Endothelial cell of umbilical vein (primary cell): ENCODE measurements at regions not wholly inside any gene's neighbourhood (a gene's known extent, or its start where the extent isn't known, plus 50 kb on each side); places are given as distances from the start of the nearest gene placed in this dataset.
A peak's percentile ranks its signal among the peaks of the same experiment; 100 is the strongest.

Experiments used
- BruUV-seq: library from RNA; stranded (reverse); fragments of 400-500 nt; replicated peaks from 2 replicates; lab custom pipeline; 2021; lab: Mats Ljungman, UMichigan
- CTCF ChIA-PET: fragments of 300-600, 350-600 bp; sonication (Branson Sonifier 250); formaldehyde crosslinking; loops from one replicate; lab custom pipeline; 2021; ENCODE audit warnings: antibody characterized with exemption, inconsistent platforms; lab: Charles Lee
- POLR2A ChIA-PET: fragments of 300-600, 350-600 bp; sonication (Branson Sonifier 250); formaldehyde crosslinking; loops from one replicate; lab custom pipeline; 2021; ENCODE audit warnings: antibody characterized with exemption, inconsistent platforms; lab: Charles Lee
- DNase-seq: peaks from one replicate; pipeline ENCODE4 v3.0.0-alpha.2; 2011; ENCODE audit warnings: low read depth, low spot score
- FAIRE-seq: peaks from 2 replicates; lab custom pipeline; 2011; peaks lifted over from hg19 to GRCh38; lab: Jason Lieb, UNC
- H2AFZ ChIP-seq: 2 replicates; pipeline ENCODE4 v1.6.0; 2012; ENCODE audit warnings: low read depth, low read length, control low read depth, inconsistent platforms
- H3K27ac ChIP-seq: 2 replicates; pipeline ENCODE4 v1.5.1; 2011; ENCODE audit warnings: low read depth, mild to moderate bottlenecking, control low read depth, low read length, moderate library complexity; ENCODE audit not compliant: insufficient read depth
- H3K27me3 ChIP-seq, 2 experiments: 2 replicates each; pipeline versions ENCODE4 v1.6.0 to v1.6.1; 2011; ENCODE audit warnings: low read length in 2 of 2, mixed read lengths in 1 of 2; ENCODE audit not compliant: control insufficient read depth in 2 of 2, insufficient read depth in 2 of 2
- H3K36me3 ChIP-seq, 2 experiments: 2 replicates in 1 of 2; 3 replicates in 1 of 2; pipeline ENCODE4 v1.5.1; 2011; ENCODE audit warnings: low read length in 2 of 2, mild to moderate bottlenecking in 1 of 2, moderate library complexity in 1 of 2; ENCODE audit not compliant: control insufficient read depth in 2 of 2, insufficient read depth in 2 of 2; ENCODE audit errors: extremely low read depth in 1 of 2
- H3K4me1 ChIP-seq: 3 replicates; pipeline ENCODE4 v1.5.1; 2011; ENCODE audit warnings: mild to moderate bottlenecking, low read length; ENCODE audit not compliant: control insufficient read depth, insufficient read depth; ENCODE audit errors: extremely low read depth
- H3K4me2 ChIP-seq: 2 replicates; pipeline ENCODE4 v1.6.1; 2011; ENCODE audit warnings: low read length, control low read depth, mixed read lengths; ENCODE audit not compliant: insufficient read depth
- H3K4me3 ChIP-seq, 3 experiments: fragments of 200-600 bp in 1 of 3; sonication (generic), shearing (Covaris generic) in 1 of 3; replicated peaks in 1 of 3; 2 replicates each; pipeline ENCODE4 v1.5.1; 2011 to 2016; ENCODE audit warnings: control low read depth in 3 of 3, low read length in 3 of 3, mild to moderate bottlenecking in 2 of 3, inconsistent platforms in 1 of 3, low read depth in 1 of 3, moderate library complexity in 1 of 3; ENCODE audit not compliant: insufficient read depth in 1 of 3
- H3K79me2 ChIP-seq: 2 replicates; pipeline ENCODE4 v1.6.0; 2012; ENCODE audit warnings: low read length, inconsistent platforms; ENCODE audit not compliant: control insufficient read depth, insufficient read depth
- H3K9ac ChIP-seq: replicated peaks from 2 replicates; pipeline ENCODE3; 2011; ENCODE audit warnings: low read length, control low read depth; ENCODE audit not compliant: insufficient read depth; ENCODE audit errors: extremely low read depth
- H3K9me1 ChIP-seq: replicated peaks from 3 replicates; pipeline ENCODE4 v1.6.0; 2011; ENCODE audit warnings: mild to moderate bottlenecking, low read length; ENCODE audit not compliant: control insufficient read depth, insufficient read depth; ENCODE audit errors: extremely low read depth
- H3K9me3 ChIP-seq: replicated peaks from 2 replicates; pipeline ENCODE4 v1.5.1; 2012; ENCODE audit warnings: low read length, inconsistent platforms; ENCODE audit not compliant: control insufficient read depth, insufficient read depth
- H4K20me1 ChIP-seq: replicated peaks from 2 replicates; pipeline ENCODE3; 2011; ENCODE audit warnings: mild to moderate bottlenecking, low read length; ENCODE audit not compliant: control insufficient read depth, insufficient read depth; ENCODE audit errors: extremely low read depth
- CTCF ChIP-seq, 2 donors: IDR thresholded peaks; 1 replicate in 1 of 2; 2 replicates in 1 of 2; pipeline ENCODE4 v1.5.1; 2011; ENCODE audit warnings: low read length in 2 of 2, mild to moderate bottlenecking in 2 of 2, moderate library complexity in 2 of 2, control low read depth in 1 of 2, inconsistent platforms in 1 of 2, low read depth in 1 of 2; ENCODE audit not compliant: insufficient read depth in 1 of 2; ENCODE audit errors: extremely low read depth in 1 of 2
- FOS ChIP-seq: IDR thresholded peaks from 2 replicates; pipeline ENCODE4 v1.6.1; 2011; ENCODE audit warnings: mild to moderate bottlenecking, low read length, moderate library complexity, borderline replicate concordance; ENCODE audit not compliant: insufficient read depth
- GATA2 ChIP-seq: IDR thresholded peaks from 2 replicates; pipeline ENCODE4 v1.7.0; 2011; ENCODE audit warnings: low read depth, mild to moderate bottlenecking, moderate library complexity, mixed read lengths, low read length; ENCODE audit not compliant: insufficient read length, insufficient read depth
- JUN ChIP-seq: IDR thresholded peaks from 2 replicates; pipeline ENCODE4 v1.6.1; 2011; ENCODE audit warnings: borderline replicate concordance, low read depth; ENCODE audit not compliant: insufficient read length, insufficient read depth
- MAX ChIP-seq: IDR thresholded peaks from 2 replicates; pipeline ENCODE4 v1.6.1; 2011; ENCODE audit not compliant: insufficient read depth, insufficient read length
- dilution Hi-C: fragments of 300-500 bp; cut with MboI; formaldehyde crosslinking; loops from one replicate; pipeline ENCODE4 v1.15.0; 2019; ENCODE audit warnings: low sequenced_read_pairs; ENCODE audit not compliant: extremely low pct_ligation_motif_present
- intact Hi-C: fragments of 100-400 bp; cut with micrococcal nuclease; formaldehyde crosslinking; loops from one replicate; pipeline ENCODE4 v1.10.0; 2022

GRCh38 chr3:115217292-115217677 is 70.2 kb upstream of the ZBTB20 start:
- ChIA-PET CTCF (interaction anchor here (0.7 to 4.2 kb wide), 22 partner anchors 10 to 598 kb away, joined by 3 to 91 read pairs (median 5); no protein-coding TSS in a partner anchor), POLR2A (no interaction called here)
- dilution Hi-C loops (no loop called here), intact Hi-C loops (loop anchor here (1.0 to 5.0 kb wide), 9 partner anchors 110 to 598 kb away; no protein-coding TSS in a partner anchor)
- no peak overlapping the region for H3K4me2 ChIP-seq
- DNase-seq (no peak), FAIRE-seq (no peak)
- no peak overlapping the region for H2AFZ ChIP-seq
- BruUV-seq: no TSS peak
- no peak for TF ChIP-seq MAX
- no peak for TF ChIP-seq GATA2
- no peak for TF ChIP-seq FOS
- H3K9me3 ChIP-seq: no peaks in the 10 kb centered on the region
- no peaks in the 10 kb centered on the region for H3K36me3 ChIP-seq
- H3K27ac ChIP-seq: no peak overlapping the region
- no peaks in the 10 kb centered on the region for H3K27me3 ChIP-seq
- no peaks in the 10 kb centered on the region for H3K9me1 ChIP-seq
- H4K20me1 ChIP-seq: no peaks in the 10 kb centered on the region
- H3K9ac ChIP-seq: no peak overlapping the region
- no peak overlapping the region for H3K4me3 ChIP-seq
- H3K4me1 ChIP-seq: peaks cover 16% of the 10 kb centered on the region
- H3K79me2 ChIP-seq: no peaks in the 10 kb centered on the region

GRCh38 chr3:115217678-115218451 is 70.8 kb upstream of the ZBTB20 start:
- Histone ChIP-seq H3K79me2 (no peaks in the 10 kb centered on the region), H3K4me1 (peaks cover 10% of the 10 kb centered on the region), H3K9me3 (no peaks in the 10 kb centered on the region), H4K20me1 (no peaks in the 10 kb centered on the region), H3K9ac (no peak overlapping the region), H3K27me3 (no peaks in the 10 kb centered on the region), H3K4me3 (peak overlapping the region in 1 of 3 experiments; percentile 12), H2AFZ (peak overlapping the region; percentile 91), H3K4me2 (peak overlapping the region; percentile 71), H3K36me3 (no peaks in the 10 kb centered on the region), H3K9me1 (no peaks in the 10 kb centered on the region), H3K27ac (no peak overlapping the region)
- ChIA-PET POLR2A (no interaction called here), CTCF (interaction anchor here (0.5 to 4.2 kb wide), 33 partner anchors 14 to 1505 kb away, joined by 3 to 91 read pairs (median 4); no protein-coding TSS in a partner anchor)
- FAIRE-seq: peak; percentile 70
- TF ChIP-seq JUN: no peak
- TF ChIP-seq FOS: peak; percentile 6
- peak; percentile 44 to 51 for TF ChIP-seq CTCF (IDR thresholded peaks at IDR 0.05; ENCODE audit: extremely low read depth in 1 of 2, insufficient read depth in 1 of 2, low read depth in 1 of 2, low read length in 2 of 2)
- DNase-seq: peak; percentile 75
- dilution Hi-C loops (no loop called here), intact Hi-C loops (loop anchor here (1.0 to 5.0 kb wide), 10 partner anchors 21 to 597 kb away; no protein-coding TSS in a partner anchor)
- BruUV-seq: no TSS peak
